ENCODE measurements at regions not wholly inside any gene's neighbourhood (a gene's known extent, or its start where the extent isn't known, plus 50 kb on each side); places are given as distances from the start of the nearest gene placed in this dataset.

GRCh38 chr4:189206953-189207352 is 733.7 kb upstream of the FRG1 start:
- no peak for TF ChIP-seq EP300 (IDR thresholded peaks at IDR 0.05)
- TF ChIP-seq POLR2A (IDR thresholded peaks at IDR 0.05), result no peak
- TF ChIP-seq CTCF (IDR thresholded peaks at IDR 0.05), result no peak
